Prostate gland (tissue), 2 donors: ENCODE measurements at regions not wholly inside any gene's neighbourhood (a gene's known extent, or its start where the extent isn't known, plus 50 kb on each side); places are given as distances from the start of the nearest gene placed in this dataset.

Experiments used
- DNase-seq: peaks from one replicate; pipeline ENCODE4 v3.0.0-alpha.2; 2019; ENCODE audit warnings: low spot score
- H3K27ac ChIP-seq, 2 donors: fragments of 200-600 bp; sonication (generic); 2 replicates each; pipeline ENCODE4 v1.5.1; 2017 to 2019
- H3K27me3 ChIP-seq: fragments of 200-600 bp; sonication (generic); replicated peaks from 2 replicates; pipeline ENCODE4 v1.5.1; 2019; ENCODE audit not compliant: insufficient read depth
- H3K36me3 ChIP-seq, 2 donors: fragments of 200-600 bp; sonication (generic); 1 replicate in 1 of 2; 2 replicates in 1 of 2; pipeline versions ENCODE4 v1.5.1 to v1.8.1; 2017 to 2019
- H3K4me1 ChIP-seq: fragments of 200-600 bp; sonication (generic); replicated peaks from 2 replicates; pipeline ENCODE4 v1.5.1; 2019
- H3K4me3 ChIP-seq, 2 donors: fragments of 200-600 bp; sonication (generic); 2 replicates each; pipeline ENCODE4 v1.5.1; 2017 to 2019
- H3K9me3 ChIP-seq: fragments of 200-600 bp; sonication (generic); 2 replicates; pipeline ENCODE4 v1.5.1; 2017
- POLR2A ChIP-seq: fragments of 450-650 bp; IDR thresholded peaks from one replicate; pipeline ENCODE4 v1.6.1; 2016; ENCODE audit warnings: antibody characterized with exemption, mild to moderate bottlenecking
- POLR2AphosphoS5 ChIP-seq: sonication (generic); formaldehyde crosslinking; IDR thresholded peaks from one replicate; pipeline ENCODE4 v1.6.1; 2017; ENCODE audit warnings: antibody characterized with exemption
- WGBS: methylation state at CpG from one replicate; pipeline ENCODE4 v1.1.5; 2018; 5-methylcytosine and 5-hydroxymethylcytosine counted together
- intact Hi-C: fragments of 100-400 bp; cut with DNase I; formaldehyde crosslinking; loops from one replicate; pipeline ENCODE4 v1.14.2; 2022
- TF ChIP-seq, protein P1 (sequence below), 4 experiments: fragments of 200-600 bp in 2 of 4; fragments of 450-650 bp in 2 of 4; sonication (generic) in 2 of 4; IDR thresholded peaks; 1 replicate in 3 of 4; 2 replicates in 1 of 4; pipeline ENCODE4 v1.5.1; 2016 to 2019; ENCODE audit warnings: antibody characterized with exemption in 4 of 4, mild to moderate bottlenecking in 2 of 4, moderate library complexity in 2 of 4

DNA sequence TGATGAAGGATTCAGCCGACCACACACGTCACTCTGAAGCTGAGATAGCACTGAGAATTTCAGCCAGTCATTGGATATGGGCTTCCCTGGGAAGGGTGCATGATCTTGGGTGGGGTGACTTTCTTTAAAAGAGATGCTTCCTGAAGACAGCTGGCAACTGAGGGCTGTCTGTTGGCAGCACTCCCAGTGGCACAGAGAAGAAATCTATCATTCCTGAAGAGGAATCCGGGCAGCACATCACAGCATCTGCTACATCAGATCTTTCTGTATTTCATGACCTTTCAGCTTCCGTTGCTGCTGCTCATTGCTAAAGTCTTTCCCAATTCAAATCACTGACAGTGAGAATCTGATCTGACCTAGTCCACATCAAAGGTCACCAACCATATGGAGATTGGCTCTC lies 193.8 kb upstream of the RBPJ start:
- intact Hi-C loops, result no loop called here
- TF ChIP-seq, protein P1, sequence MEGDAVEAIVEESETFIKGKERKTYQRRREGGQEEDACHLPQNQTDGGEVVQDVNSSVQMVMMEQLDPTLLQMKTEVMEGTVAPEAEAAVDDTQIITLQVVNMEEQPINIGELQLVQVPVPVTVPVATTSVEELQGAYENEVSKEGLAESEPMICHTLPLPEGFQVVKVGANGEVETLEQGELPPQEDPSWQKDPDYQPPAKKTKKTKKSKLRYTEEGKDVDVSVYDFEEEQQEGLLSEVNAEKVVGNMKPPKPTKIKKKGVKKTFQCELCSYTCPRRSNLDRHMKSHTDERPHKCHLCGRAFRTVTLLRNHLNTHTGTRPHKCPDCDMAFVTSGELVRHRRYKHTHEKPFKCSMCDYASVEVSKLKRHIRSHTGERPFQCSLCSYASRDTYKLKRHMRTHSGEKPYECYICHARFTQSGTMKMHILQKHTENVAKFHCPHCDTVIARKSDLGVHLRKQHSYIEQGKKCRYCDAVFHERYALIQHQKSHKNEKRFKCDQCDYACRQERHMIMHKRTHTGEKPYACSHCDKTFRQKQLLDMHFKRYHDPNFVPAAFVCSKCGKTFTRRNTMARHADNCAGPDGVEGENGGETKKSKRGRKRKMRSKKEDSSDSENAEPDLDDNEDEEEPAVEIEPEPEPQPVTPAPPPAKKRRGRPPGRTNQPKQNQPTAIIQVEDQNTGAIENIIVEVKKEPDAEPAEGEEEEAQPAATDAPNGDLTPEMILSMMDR (IDR thresholded peaks at IDR 0.05), result no peak
- TF ChIP-seq POLR2A, result no peak
- DNase-seq, result no peak
- Histone ChIP-seq H3K27me3 (no peaks in the 10 kb centered on the region), H3K36me3 (no peaks in the 10 kb centered on the region), H3K27ac (peak overlapping the region in 1 of 2 donors; percentile 13), H3K4me3 (no peak overlapping the region), H3K4me1 (peaks cover 4% of the 10 kb centered on the region), H3K9me3 (no peaks in the 10 kb centered on the region)
- WGBS, result 85% methylated on average over 4 of the region's 4 CpGs

DNA sequence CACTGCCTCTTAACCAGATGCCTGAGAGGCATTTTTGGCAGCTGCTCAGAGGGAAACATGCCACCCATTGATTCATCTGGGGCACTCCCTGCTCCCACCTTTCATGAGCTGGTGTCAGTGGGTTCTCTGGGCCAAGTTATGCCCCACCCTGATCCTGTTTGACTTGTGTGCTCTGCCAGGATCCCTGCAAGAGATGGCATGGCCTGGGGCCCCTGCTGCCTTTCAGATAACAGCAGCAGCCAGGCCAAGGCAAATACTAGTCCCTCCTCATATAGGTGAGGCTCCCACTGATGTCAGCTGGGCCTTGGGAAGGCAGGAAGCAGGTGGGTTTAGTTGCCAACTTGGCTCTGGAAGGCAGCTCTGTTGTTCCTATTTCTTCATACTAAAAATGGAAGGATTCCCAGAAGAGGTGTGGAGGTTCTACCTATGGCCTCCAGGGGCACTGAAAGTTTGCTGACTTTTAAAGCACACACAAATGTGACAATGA lies 192.9 kb upstream of the RBPJ start:
- TF ChIP-seq, protein P1 (IDR thresholded peaks at IDR 0.05), result peak in 2 of 4 experiments; percentile 42 to 51
- TF ChIP-seq POLR2A, result no peak
- peak; percentile 85 for TF ChIP-seq POLR2AphosphoS5
- intact Hi-C loops, result no loop called here
- no peak overlapping the region for H3K4me3 ChIP-seq
- peaks cover 4% of the 10 kb centered on the region for H3K4me1 ChIP-seq
- no peaks in the 10 kb centered on the region for H3K36me3 ChIP-seq
- peak; percentile 92 for DNase-seq
- peak overlapping the region in 1 of 2 donors; percentile 13 for H3K27ac ChIP-seq
- no peaks in the 10 kb centered on the region for H3K9me3 ChIP-seq
- no peaks in the 10 kb centered on the region for H3K27me3 ChIP-seq

DNA sequence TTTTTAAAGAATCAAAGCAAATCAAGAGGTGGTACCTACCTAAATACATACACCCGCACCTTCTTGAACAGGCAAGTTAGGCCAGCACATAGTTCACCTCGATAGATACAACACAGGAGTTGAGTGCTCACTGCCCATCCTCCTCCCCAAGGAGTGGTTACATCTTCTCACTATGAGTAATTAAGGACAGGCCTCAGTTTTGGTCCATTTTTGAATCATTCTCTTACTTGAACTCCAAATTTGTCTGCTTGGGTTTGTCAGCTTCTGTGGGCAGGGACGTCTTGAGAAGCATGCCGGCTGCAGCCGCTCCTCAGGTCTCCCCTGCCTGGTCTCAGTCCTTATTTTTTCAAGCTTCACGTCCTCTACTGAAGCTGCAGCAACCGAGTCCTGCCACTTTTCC lies 190.6 kb upstream of the RBPJ start:
- WGBS, result 93% methylated on average over 7 of the region's 7 CpGs
- no peak for TF ChIP-seq POLR2A
- TF ChIP-seq, protein P1 (IDR thresholded peaks at IDR 0.05), result no peak
- TF ChIP-seq POLR2AphosphoS5, result no peak
- no peak overlapping the region for H3K4me3 ChIP-seq

DNA sequence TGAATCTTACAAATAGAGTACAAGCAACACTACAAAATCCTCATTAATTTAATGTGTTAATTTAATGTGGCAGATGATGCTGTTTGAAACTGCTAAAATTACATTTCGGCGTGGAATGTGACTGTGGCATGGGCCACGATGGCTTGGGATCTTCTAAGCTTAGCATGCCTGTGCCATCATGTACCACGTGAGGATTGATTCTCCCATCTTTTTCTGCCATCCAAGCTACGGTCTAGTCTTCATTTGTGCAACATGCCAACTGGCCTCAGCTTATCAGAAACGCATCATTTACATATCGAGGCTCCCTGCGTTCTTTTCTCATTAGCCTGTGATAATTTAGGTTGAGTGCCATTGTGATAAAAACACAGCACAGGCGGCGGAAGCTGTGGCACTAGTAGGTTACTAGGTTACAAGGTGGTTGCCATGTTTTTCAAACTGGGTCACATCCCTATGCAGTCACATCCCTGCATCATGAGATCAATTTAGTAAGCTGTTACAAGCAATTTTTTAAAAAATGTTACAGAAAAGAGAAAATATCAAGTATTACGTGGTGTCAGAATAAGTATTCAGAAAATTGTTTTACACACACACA lies 189.9 kb upstream of the RBPJ start:
- 91% methylated on average over 11 of the region's 11 CpGs for WGBS
- no peaks in the 10 kb centered on the region for H3K9me3 ChIP-seq
- H3K4me1 ChIP-seq, result peaks cover 4% of the 10 kb centered on the region
- intact Hi-C loops, result no loop called here
- TF ChIP-seq POLR2A (no peak), POLR2AphosphoS5 (no peak)
- TF ChIP-seq, protein P1 (IDR thresholded peaks at IDR 0.05), result no peak
- no peak overlapping the region for H3K27ac ChIP-seq
- H3K4me3 ChIP-seq, result no peak overlapping the region
- H3K36me3 ChIP-seq, result no peaks in the 10 kb centered on the region
- H3K27me3 ChIP-seq, result no peaks in the 10 kb centered on the region
- DNase-seq, result no peak

More for the DNA sequence above, 190.6 kb upstream of the RBPJ start:
- no peak for DNase-seq
- H3K27ac ChIP-seq, result no peak overlapping the region
- no peaks in the 10 kb centered on the region for H3K27me3 ChIP-seq
- H3K9me3 ChIP-seq, result no peaks in the 10 kb centered on the region
- peaks cover 4% of the 10 kb centered on the region for H3K4me1 ChIP-seq
- no peaks in the 10 kb centered on the region for H3K36me3 ChIP-seq
- intact Hi-C loops, result no loop called here

DNA sequence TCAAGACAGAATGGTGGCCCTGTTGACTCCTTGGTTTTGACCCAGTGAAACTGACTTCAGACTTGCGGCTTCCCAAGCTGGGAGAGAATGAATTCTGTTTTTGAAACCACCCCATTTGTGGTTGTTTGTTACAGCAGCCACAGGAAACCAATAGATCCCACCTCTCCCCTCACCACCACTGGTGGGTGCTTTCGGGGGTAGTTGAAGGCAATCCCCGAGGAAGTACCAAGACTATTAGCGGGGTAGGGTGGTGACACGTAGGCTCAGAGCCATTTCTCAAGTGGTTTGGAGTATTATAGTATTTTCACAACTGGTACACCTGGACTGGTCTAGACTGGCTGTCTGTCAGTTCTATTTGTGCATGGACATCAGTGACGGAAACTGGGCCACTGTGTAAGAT lies 189.1 kb upstream of the RBPJ start:
- Histone ChIP-seq H3K4me3 (no peak overlapping the region), H3K36me3 (no peaks in the 10 kb centered on the region), H3K4me1 (peaks cover 4% of the 10 kb centered on the region), H3K27ac (no peak overlapping the region), H3K9me3 (no peaks in the 10 kb centered on the region), H3K27me3 (no peaks in the 10 kb centered on the region)
- 75% methylated on average over 6 of the region's 6 CpGs for WGBS
- intact Hi-C loops, result no loop called here
- DNase-seq, result no peak
- TF ChIP-seq, protein P1 (IDR thresholded peaks at IDR 0.05), result no peak
- TF ChIP-seq POLR2A, result no peak
- TF ChIP-seq POLR2AphosphoS5, result no peak
